RWPE2 (cell line): ENCODE measurements at regions not wholly inside any gene's neighbourhood (a gene's known extent, or its start where the extent isn't known, plus 50 kb on each side); places are given as distances from the start of the nearest gene placed in this dataset.
"Not testable (repeated sequence)": the region's sequence is repeated elsewhere in the genome, so short reads cannot be mapped to it uniquely, and the experiment has no call there.

Source experiments
- ATAC-seq: fragments of 200-7000 bp; cut with Tn5 transposase; 3 replicates; pipeline ENCODE4 v1.9.1; 2021; ENCODE audit warnings: low read depth
- DNase-seq: peaks from one replicate; pipeline ENCODE4 v3.0.0-alpha.2; 2020; ENCODE audit warnings: low spot score
- H3K27ac ChIP-seq: fragments of 450-650 bp; 2 replicates; pipeline ENCODE4 v1.5.1; 2017; ENCODE audit warnings: mild to moderate bottlenecking; ENCODE audit not compliant: poor library complexity, severe bottlenecking
- H3K27me3 ChIP-seq: fragments of 250-450 bp; sonication (Bioruptor Pico); 2 replicates; pipeline ENCODE4 v1.5.1; 2021; ENCODE audit warnings: mild to moderate bottlenecking, moderate library complexity; ENCODE audit not compliant: insufficient read depth, poor library complexity, severe bottlenecking
- H3K36me3 ChIP-seq: fragments of 250-450 bp; sonication (Bioruptor Pico); 2 replicates; pipeline ENCODE4 v1.5.1; 2020; ENCODE audit warnings: low read depth, mild to moderate bottlenecking, moderate library complexity
- H3K4me1 ChIP-seq: fragments of 250-450 bp; sonication (Bioruptor Pico); 2 replicates; pipeline ENCODE4 v1.5.1; 2021; ENCODE audit warnings: mild to moderate bottlenecking, moderate library complexity; ENCODE audit not compliant: insufficient read depth, poor library complexity, severe bottlenecking
- H3K4me3 ChIP-seq: fragments of 250-450 bp; sonication (Bioruptor Pico); 2 replicates; pipeline ENCODE4 v1.5.1; 2021; ENCODE audit warnings: mild to moderate bottlenecking, moderate library complexity; ENCODE audit not compliant: severe bottlenecking
- H3K9me3 ChIP-seq: fragments of 250-450 bp; sonication (Bioruptor Pico); 2 replicates; pipeline ENCODE4 v1.5.1; 2021; ENCODE audit warnings: mild to moderate bottlenecking, moderate library complexity; ENCODE audit not compliant: severe bottlenecking
- TF ChIP-seq, protein P1 (sequence below): fragments of 450-650 bp; IDR thresholded peaks from one replicate; pipeline ENCODE4 v1.5.1; 2017; ENCODE audit warnings: mild to moderate bottlenecking, moderate library complexity; ENCODE audit not compliant: poor library complexity, severe bottlenecking

DNA sequence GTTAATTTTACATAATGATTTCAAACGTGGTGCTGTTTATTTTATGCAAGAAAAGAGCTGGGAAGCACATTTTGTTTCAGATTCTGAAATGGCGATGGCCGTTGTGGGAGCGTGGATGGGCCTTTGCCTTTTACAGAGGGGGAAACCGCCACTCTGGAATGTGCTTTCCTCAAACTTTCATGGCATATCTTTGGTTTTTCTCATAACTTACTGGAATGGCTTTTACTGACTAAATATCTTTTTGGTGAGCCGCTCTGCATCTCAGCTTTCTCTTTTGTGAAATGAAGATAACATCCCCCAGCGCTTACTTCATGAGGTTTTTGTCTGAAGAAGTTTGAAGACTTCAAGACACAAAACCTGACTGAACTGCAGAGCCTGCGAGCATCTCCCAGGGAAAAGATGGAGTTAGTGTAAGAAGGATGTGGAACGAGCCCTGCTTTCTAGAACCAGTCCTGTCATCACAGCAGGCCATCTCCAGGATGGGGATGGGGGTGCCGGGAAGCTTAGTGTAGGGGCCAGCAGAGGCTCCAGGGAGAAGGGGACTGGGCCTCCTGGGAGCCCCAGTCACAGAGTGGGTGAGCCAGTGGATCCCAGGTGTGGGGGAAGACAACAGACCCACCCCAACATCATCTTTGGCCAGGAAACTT lies 61.8 kb upstream of the TIAM2 start:
- H3K36me3 ChIP-seq, result no peaks in the 10 kb centered on the region
- no peaks in the 10 kb centered on the region for H3K27me3 ChIP-seq
- H3K4me1 ChIP-seq, result peaks cover 10% of the 10 kb centered on the region
- no peak overlapping the region for H3K4me3 ChIP-seq
- no peak overlapping the region for H3K27ac ChIP-seq
- TF ChIP-seq, protein P1, sequence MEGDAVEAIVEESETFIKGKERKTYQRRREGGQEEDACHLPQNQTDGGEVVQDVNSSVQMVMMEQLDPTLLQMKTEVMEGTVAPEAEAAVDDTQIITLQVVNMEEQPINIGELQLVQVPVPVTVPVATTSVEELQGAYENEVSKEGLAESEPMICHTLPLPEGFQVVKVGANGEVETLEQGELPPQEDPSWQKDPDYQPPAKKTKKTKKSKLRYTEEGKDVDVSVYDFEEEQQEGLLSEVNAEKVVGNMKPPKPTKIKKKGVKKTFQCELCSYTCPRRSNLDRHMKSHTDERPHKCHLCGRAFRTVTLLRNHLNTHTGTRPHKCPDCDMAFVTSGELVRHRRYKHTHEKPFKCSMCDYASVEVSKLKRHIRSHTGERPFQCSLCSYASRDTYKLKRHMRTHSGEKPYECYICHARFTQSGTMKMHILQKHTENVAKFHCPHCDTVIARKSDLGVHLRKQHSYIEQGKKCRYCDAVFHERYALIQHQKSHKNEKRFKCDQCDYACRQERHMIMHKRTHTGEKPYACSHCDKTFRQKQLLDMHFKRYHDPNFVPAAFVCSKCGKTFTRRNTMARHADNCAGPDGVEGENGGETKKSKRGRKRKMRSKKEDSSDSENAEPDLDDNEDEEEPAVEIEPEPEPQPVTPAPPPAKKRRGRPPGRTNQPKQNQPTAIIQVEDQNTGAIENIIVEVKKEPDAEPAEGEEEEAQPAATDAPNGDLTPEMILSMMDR, result no peak
- no peak for ATAC-seq
- DNase-seq, result no peak
- H3K9me3 ChIP-seq, result no peaks in the 10 kb centered on the region

DNA sequence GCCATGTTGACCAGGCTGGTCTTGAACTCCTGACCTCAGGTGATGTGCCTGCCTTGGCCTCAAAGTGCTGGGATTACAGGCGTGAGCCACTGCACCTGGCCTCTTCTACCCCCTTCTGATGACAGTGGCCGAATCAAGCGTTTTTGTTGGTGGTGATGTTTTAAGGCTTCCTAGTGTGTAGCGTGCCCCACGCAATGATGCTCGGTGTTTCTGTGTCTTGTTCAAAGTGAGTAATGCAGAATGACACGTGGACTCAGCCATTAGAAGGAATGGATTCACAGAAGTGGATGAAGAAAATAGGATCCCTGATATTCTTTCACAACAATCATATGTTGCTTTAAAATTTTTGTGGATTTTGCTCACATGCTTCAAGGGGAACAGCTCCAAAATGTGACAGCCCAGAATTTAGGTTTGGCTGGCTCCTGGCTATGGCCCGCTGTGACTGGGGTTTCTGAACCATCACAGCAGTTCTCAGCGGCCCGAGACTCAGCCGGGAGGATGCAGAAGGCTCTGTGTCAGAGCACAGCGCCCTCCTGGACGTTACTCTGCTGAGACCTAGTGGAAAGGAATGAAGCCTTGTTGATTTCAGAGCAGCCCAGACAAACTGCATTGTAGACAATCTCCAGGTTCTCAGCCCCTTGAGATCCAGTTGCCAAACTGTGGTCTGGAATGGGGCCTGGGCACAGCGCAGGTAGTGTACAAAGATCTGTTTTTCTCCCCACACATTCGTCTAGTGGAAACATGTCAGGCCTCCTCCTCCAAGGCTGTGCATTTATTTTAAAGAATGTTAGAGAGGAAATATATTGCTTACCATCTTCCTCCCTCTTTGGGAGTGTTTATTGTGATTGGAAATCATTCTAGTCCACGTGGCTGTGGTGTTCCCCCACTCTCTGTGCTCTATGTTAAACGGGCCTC lies 57.6 kb upstream of the TIAM2 start:
- TF ChIP-seq, protein P1, result no peak
- no peak for ATAC-seq
- H3K27ac ChIP-seq, result no peak overlapping the region
- no peaks in the 10 kb centered on the region for H3K27me3 ChIP-seq
- no peaks in the 10 kb centered on the region for H3K9me3 ChIP-seq
- DNase-seq, result no peak
- H3K36me3 ChIP-seq, result no peaks in the 10 kb centered on the region
- peaks cover 5% of the 10 kb centered on the region for H3K4me1 ChIP-seq
- no peak overlapping the region for H3K4me3 ChIP-seq

DNA sequence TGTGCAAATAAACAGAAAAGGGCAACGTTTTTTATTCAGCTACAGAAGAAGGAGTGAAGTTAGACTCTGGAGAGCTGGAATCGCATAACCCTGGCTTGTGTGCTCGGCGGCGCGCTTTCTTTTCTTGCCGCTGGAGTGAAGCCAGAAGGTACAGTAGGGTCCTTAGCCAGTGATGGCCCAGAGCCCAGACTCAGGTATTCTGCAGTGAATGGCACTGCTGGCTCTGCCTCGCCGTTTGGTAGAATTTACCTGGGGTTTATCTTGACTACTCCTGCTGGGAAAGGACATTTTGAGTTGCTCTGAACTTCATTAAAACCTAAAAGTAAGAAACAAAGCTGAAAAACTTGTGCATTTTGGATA lies 56.9 kb upstream of the TIAM2 start:
- DNase-seq (no peak), ATAC-seq (no peak)
- Histone ChIP-seq H3K4me1 (no peaks in the 10 kb centered on the region), H3K4me3 (no peak overlapping the region), H3K9me3 (no peaks in the 10 kb centered on the region), H3K27me3 (no peaks in the 10 kb centered on the region), H3K36me3 (no peaks in the 10 kb centered on the region), H3K27ac (no peak overlapping the region)
- TF ChIP-seq, protein P1, result no peak

DNA sequence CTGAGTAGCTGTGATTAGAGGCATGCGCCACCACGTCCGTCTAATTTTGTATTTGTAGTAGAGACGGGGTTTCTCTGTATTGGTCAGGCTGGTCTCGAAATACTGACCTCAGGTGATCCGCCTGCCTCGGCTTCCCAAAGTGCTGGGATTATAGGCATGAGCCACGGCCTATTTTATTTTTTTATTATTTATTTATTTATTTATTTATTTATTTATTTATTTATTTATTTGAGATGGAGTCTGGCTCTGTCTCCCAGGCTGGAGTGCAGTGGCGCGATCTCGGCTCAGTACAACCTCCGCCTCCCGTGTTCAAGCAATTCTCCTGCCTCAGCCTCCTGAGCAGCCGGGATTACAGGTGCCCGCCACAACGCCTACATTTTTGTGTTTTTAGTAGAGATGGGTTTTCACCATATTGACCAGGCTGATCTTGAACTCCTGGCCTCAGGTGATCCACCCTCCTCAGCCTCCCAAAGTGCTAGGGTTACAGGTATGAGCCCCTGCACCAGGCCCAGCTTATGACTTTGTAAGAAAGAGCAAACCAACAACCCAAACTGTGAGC lies 56.3 kb upstream of the TIAM2 start:
- not testable (repeated sequence) for H3K27me3 ChIP-seq, DNase-seq, H3K27ac ChIP-seq, H3K4me3 ChIP-seq, ATAC-seq, H3K9me3 ChIP-seq, H3K36me3 ChIP-seq, H3K4me1 ChIP-seq

DNA sequence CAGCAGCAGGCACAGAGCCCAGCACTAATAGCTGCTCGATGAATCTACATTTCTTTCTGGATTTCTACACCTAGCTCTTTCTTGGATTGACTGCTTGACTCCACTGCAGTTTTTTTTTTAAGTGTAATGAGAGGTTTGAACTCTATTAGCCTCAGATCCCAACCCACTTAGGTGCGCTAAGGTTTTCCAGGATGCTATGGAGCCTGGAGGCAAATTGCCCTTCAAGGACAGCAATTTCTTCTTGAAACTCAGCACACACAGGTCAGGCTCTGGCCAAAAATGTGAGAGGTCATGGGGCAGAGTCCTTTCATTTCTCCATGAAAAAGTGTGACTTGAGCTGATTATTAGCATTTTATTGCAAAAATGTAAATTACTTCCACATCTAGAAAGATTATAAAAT lies 52.3 kb upstream of the TIAM2 start:
- DNase-seq (no peak), ATAC-seq (no peak)
- Histone ChIP-seq H3K9me3 (no peaks in the 10 kb centered on the region), H3K27me3 (no peaks in the 10 kb centered on the region), H3K4me1 (no peaks in the 10 kb centered on the region), H3K4me3 (no peak overlapping the region), H3K36me3 (no peaks in the 10 kb centered on the region), H3K27ac (no peak overlapping the region)
- TF ChIP-seq, protein P1, result no peak
